HepG2 (cell line): ENCODE measurements at regions not wholly inside any gene's neighbourhood (a gene's known extent, or its start where the extent isn't known, plus 50 kb on each side); places are given as distances from the start of the nearest gene placed in this dataset.

Experiments
- IRX3 ChIP-seq: sonication (generic); formaldehyde crosslinking; IDR thresholded peaks from 2 replicates; pipeline ENCODE4 v1.8.1; 2023; ENCODE audit warnings: mild to moderate bottlenecking, low read depth, missing genetic modification reagents, borderline replicate concordance
- MLX ChIP-seq: IDR thresholded peaks from 2 replicates; pipeline ENCODE4 v1.6.1; 2016
- POGK ChIP-seq: sonication (generic); formaldehyde crosslinking; conservative IDR thresholded peaks from 2 replicates; pipeline ENCODE4 v1.8.0; 2022; ENCODE audit warnings: mild to moderate bottlenecking, moderate library complexity, missing genetic modification reagents
- RNF2 ChIP-seq: fragments of 450-650 bp; conservative IDR thresholded peaks from 2 replicates; pipeline ENCODE4 v1.6.1; 2016; ENCODE audit warnings: low read depth
- SKI ChIP-seq: fragments of 450-650 bp; IDR thresholded peaks from one replicate; pipeline ENCODE4 v1.6.1; 2018; ENCODE audit warnings: mild to moderate bottlenecking; ENCODE audit not compliant: partially characterized antibody
- SNAPC5 ChIP-seq: sonication (generic); formaldehyde crosslinking; IDR thresholded peaks from 2 replicates; pipeline ENCODE4 v1.8.1; 2023; ENCODE audit warnings: mild to moderate bottlenecking, missing genetic modification reagents, borderline replicate concordance
- XBP1 ChIP-seq: sonication (generic); formaldehyde crosslinking; IDR thresholded peaks from 2 replicates; pipeline ENCODE4 v1.5.0; 2020; ENCODE audit warnings: missing genetic modification reagents
- YY1 ChIP-seq: IDR thresholded peaks from 2 replicates; pipeline ENCODE4 v1.6.1; 2011; ENCODE audit warnings: low read length, low read depth, moderate library complexity, mild to moderate bottlenecking; ENCODE audit not compliant: insufficient read depth, insufficient replicate concordance
- ZBTB40 ChIP-seq, 2 experiments: fragments of 450-650 bp in 1 of 2; sonication (generic) in 1 of 2; formaldehyde crosslinking in 1 of 2; IDR thresholded peaks; 2 replicates each; pipeline versions ENCODE4 v1.6.1 to v1.8.0; 2016 to 2022; ENCODE audit warnings: antibody characterized with exemption in 1 of 2, mild to moderate bottlenecking in 1 of 2, missing genetic modification reagents in 1 of 2
- ZNF101 ChIP-seq: sonication (generic); formaldehyde crosslinking; IDR thresholded peaks from 2 replicates; pipeline ENCODE4 v1.4.0; 2020; ENCODE audit warnings: mild to moderate bottlenecking, low read depth, missing genetic modification reagents, borderline replicate concordance
- ZNF615 ChIP-seq: sonication (generic); formaldehyde crosslinking; IDR thresholded peaks from 2 replicates; pipeline ENCODE4 v1.5.0; 2020; ENCODE audit warnings: mild to moderate bottlenecking, missing genetic modification reagents, borderline replicate concordance
- TF ChIP-seq, protein P1 (sequence below): sonication (generic); formaldehyde crosslinking; IDR thresholded peaks from 2 replicates; pipeline ENCODE4 v1.4.0; 2020; ENCODE audit warnings: missing genetic modification reagents, mild to moderate bottlenecking, borderline replicate concordance

- no peak; the same call in 1 of the 2 replicates for TF ChIP-seq POGK
- no peak for TF ChIP-seq ZBTB40 (IDR thresholded peaks at IDR 0.05)
- TF ChIP-seq ZBTB40 (CRISPR knock-in tag; IDR thresholded peaks at IDR 0.05): peak; percentile 76; the same call in 1 of the 2 replicates
- no peak for TF ChIP-seq ZNF101 (CRISPR knock-in tag)
- peak; percentile 100 for TF ChIP-seq SKI
- no peak for TF ChIP-seq RNF2
- TF ChIP-seq IRX3 (CRISPR knock-in tag): peak; percentile 24; the same call in 1 of the 2 replicates
- TF ChIP-seq, protein P1, sequence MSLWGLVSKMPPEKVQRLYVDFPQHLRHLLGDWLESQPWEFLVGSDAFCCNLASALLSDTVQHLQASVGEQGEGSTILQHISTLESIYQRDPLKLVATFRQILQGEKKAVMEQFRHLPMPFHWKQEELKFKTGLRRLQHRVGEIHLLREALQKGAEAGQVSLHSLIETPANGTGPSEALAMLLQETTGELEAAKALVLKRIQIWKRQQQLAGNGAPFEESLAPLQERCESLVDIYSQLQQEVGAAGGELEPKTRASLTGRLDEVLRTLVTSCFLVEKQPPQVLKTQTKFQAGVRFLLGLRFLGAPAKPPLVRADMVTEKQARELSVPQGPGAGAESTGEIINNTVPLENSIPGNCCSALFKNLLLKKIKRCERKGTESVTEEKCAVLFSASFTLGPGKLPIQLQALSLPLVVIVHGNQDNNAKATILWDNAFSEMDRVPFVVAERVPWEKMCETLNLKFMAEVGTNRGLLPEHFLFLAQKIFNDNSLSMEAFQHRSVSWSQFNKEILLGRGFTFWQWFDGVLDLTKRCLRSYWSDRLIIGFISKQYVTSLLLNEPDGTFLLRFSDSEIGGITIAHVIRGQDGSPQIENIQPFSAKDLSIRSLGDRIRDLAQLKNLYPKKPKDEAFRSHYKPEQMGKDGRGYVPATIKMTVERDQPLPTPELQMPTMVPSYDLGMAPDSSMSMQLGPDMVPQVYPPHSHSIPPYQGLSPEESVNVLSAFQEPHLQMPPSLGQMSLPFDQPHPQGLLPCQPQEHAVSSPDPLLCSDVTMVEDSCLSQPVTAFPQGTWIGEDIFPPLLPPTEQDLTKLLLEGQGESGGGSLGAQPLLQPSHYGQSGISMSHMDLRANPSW: peak; percentile 91; the same call in 1 of the 2 replicates
- no peak for TF ChIP-seq XBP1 (CRISPR knock-in tag)
- no peak for TF ChIP-seq SNAPC5 (CRISPR knock-in tag)
- TF ChIP-seq MLX (CRISPR knock-in tag): peak; percentile 86
- TF ChIP-seq ZNF615 (CRISPR knock-in tag): peak; percentile 67; the same call in 1 of the 2 replicates
- TF ChIP-seq YY1: peak; percentile 29
These were observed 181.9 kb upstream of the BMP4 start (continued) for GRCh38 chr14:54138354-54139038.
